A549 (cell line): ENCODE measurements at regions not wholly inside any gene's neighbourhood (a gene's known extent, or its start where the extent isn't known, plus 50 kb on each side); places are given as distances from the start of the nearest gene placed in this dataset.

ENCODE experiments used
- CTCF ChIP-seq: fragments of >200 bp; sonication (Bioruptor Twin); formaldehyde crosslinking; IDR thresholded peaks from 3 replicates; pipeline ENCODE4 v1.5.1; 2016
- JUNB ChIP-seq: fragments of >200 bp; sonication (Bioruptor Twin); formaldehyde crosslinking; IDR thresholded peaks from 2 replicates; pipeline ENCODE4 v1.6.1; 2016
- MYC ChIP-seq: IDR thresholded peaks from 2 replicates; pipeline ENCODE4 v1.6.1; 2012; ENCODE audit warnings: mild to moderate bottlenecking, inconsistent platforms, low read length, improper control_type of control experiment, borderline replicate concordance
- NFE2L2 ChIP-seq: fragments of 150-350 bp; conservative IDR thresholded peaks from 2 replicates; pipeline ENCODE4 v1.6.1; 2014; ENCODE audit warnings: low read length
- POLR2A ChIP-seq: IDR thresholded peaks from 2 replicates; pipeline ENCODE4 v1.6.1; 2012; ENCODE audit warnings: mild to moderate bottlenecking, low read length
- RARB ChIP-seq: fragments of 250-450 bp; sonication (Bioruptor Pico); IDR thresholded peaks from 2 replicates; pipeline ENCODE4 v1.8.0; 2021; ENCODE audit warnings: mild to moderate bottlenecking, moderate library complexity

DNA sequence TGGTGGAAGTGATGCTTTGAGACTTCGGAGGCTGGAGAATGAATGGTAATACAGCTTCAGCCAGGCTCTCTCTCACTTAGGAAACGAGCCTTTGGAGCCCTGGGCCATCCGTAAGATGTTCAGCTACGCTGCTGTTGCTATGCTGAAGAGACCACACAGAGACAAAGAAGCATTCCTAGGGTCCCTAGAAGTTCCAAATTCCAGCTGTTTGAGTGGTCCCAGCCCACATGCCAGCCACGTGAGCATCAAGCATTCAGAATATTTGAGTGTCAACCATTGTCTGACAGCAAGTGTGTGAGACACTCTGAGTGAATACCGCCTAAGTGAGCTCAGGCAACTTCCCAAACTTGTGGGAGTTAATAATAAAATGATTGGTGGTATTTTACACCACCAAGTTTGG lies 212.9 kb downstream of the CD47 start:
- no peak for TF ChIP-seq MYC
- TF ChIP-seq CTCF: no peak
- no peak for TF ChIP-seq NFE2L2
- TF ChIP-seq JUNB: no peak
- no peak for TF ChIP-seq POLR2A
- TF ChIP-seq RARB (CRISPR knock-in tag): no peak
